ENCODE measurements at regions not wholly inside any gene's neighbourhood (a gene's known extent, or its start where the extent isn't known, plus 50 kb on each side); places are given as distances from the start of the nearest gene placed in this dataset.
"Not testable (repeated sequence)": the region's sequence is repeated elsewhere in the genome, so short reads cannot be mapped to it uniquely, and the experiment has no call there.

DNA sequence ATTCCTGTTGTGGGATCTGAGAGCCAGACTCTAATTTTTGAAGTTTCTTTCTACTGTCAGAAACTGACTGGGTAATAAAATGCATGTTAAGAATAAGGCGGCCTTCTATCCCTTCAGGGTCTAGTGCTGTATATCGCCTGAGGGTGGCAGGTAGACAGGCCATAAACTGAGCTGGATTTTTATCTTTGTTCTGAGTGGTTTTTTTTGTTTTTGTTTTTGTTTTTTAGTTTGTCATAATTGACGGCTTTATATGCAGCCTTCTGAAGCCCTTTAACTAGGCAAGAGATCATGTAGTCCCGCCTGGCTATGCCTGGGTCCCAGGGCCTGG is 747.7 kb upstream of the ADGRB3 start:
- H3K27ac Mint-ChIP-seq = no peak overlapping the region
- intact Hi-C loops (cut with micrococcal nuclease) = no loop called here
- no peaks in the 10 kb centered on the region for H3K27me3 Mint-ChIP-seq
- no peaks in the 10 kb centered on the region for H3K36me3 Mint-ChIP-seq (ENCODE audit: low read depth)
- H3K4me3 Mint-ChIP-seq = no peak overlapping the region
- H3K4me1 Mint-ChIP-seq (ENCODE audit: low read depth) = peaks cover 8% of the 10 kb centered on the region
- H3K9me3 Mint-ChIP-seq = peaks cover 18% of the 10 kb centered on the region

DNA sequence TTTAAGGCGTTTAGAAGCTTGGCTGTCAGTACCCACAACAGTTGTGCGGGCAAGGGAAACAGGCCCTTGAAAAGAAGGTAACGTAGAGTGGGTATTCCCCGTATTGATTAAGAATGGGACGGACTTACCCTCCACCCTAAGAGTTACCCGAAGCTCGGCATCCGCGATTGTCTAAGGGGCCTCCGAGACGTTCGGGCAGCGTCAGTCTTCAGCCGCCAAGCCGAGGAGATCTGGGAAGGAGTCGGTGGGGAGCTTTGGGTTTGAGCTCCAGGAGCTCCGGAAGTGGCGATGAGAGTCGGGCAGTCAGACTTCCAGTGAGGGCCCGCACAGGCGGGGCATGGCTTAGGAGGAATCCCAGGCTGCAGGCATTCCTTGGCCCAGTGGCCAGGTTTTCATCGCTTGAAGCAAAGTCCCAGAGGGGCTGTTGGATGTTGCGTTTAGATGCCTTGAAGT is 748.2 kb upstream of the ADGRB3 start:
- no peak overlapping the region for H3K4me3 Mint-ChIP-seq
- H3K36me3 Mint-ChIP-seq (ENCODE audit: low read depth) = no peaks in the 10 kb centered on the region
- H3K27me3 Mint-ChIP-seq = no peaks in the 10 kb centered on the region
- intact Hi-C loops (cut with micrococcal nuclease) = no loop called here
- H3K9me3 Mint-ChIP-seq = peaks cover 18% of the 10 kb centered on the region
- H3K4me1 Mint-ChIP-seq (ENCODE audit: low read depth) = peaks cover 8% of the 10 kb centered on the region
- no peak overlapping the region for H3K27ac Mint-ChIP-seq

DNA sequence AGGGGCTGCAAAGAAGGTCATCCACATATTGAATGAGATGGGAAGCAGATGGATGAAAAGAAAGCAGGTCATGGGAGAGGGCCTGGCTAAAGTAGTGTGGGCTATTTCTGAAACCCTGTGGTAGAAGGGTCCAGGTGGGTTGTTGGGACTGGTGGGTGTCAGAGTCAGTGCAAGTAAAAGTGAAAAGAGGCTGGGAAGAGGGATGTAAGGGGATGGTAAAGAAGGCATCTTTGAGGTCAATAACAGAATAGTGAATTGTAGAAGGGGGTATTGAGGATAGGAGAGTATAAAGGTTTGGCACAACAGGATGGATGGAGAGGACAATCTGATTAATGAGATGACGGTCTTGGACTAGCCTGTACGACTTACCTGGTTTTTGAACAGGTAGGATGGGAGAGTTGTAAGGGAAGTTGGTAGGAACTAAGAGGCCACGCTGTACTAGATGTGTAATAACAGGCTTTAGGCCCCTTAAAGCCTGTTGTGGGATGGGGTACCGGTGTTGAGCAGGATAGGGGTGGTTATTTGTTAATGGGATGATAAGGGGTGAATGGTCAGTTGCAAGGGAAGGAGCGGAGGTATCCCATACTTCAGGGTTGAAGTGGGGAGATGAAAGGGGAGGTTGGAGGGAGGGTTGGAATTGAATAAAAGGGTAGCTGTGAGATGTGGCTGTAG is 748.9 kb upstream of the ADGRB3 start:
- Mint-ChIP-seq H3K4me1 (ENCODE audit: low read depth) (peaks cover 8% of the 10 kb centered on the region), H3K9me3 (peaks cover 18% of the 10 kb centered on the region), H3K27me3 (no peaks in the 10 kb centered on the region), H3K4me3 (no peak overlapping the region), H3K27ac (no peak overlapping the region), H3K36me3 (ENCODE audit: low read depth) (no peaks in the 10 kb centered on the region)
- intact Hi-C loops (cut with micrococcal nuclease) = no loop called here

DNA sequence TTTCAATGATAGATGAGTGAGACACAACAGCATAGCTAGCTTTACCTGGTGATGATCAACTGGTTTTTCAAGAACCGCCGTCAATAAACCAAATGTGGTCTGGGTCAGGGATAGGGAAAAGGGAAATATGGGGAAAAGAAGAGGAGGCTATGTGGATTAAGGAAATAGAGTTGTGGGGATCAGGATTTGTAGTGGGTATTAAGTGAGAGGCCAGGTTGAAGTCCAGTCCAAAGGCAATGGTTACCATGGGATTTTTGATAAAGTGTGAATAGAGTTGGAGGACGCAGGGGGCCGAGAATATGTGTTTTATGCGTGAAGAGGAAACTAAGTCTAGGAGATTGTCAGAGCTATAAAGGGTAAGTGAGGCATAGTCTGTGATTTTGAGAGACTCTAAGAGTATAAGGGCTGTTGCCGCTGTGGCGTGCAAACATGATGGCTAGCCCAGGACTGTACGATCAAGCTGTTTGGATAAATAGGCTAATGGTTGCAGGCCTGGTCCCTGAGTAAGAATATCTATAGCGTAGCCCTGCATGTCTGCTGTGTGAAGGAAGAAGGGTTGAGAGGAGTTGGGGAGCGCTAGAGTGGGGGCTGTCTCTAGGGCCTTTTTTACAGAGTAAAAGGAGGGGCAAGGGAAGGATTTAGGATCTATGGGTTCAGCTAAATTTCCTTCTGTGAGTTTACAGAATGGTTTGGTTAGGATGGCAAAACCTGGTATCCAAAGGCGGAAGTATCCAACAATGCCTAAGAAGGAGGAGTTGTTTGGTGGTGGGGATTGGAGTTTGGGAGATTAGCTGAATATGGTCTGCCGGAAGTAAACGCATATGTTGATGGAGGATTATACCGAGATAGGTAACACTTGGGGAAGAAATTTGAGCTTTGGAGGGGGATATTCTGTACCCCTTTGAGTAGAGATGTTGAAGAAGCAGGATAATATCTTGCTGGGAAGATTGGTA is 749.7 kb upstream of the ADGRB3 start:
- H3K36me3 Mint-ChIP-seq (ENCODE audit: low read depth) = no peaks in the 10 kb centered on the region
- H3K27ac Mint-ChIP-seq = no peak overlapping the region
- H3K27me3 Mint-ChIP-seq = no peaks in the 10 kb centered on the region
- peaks cover 8% of the 10 kb centered on the region for H3K4me1 Mint-ChIP-seq (ENCODE audit: low read depth)
- H3K4me3 Mint-ChIP-seq = no peak overlapping the region
- intact Hi-C loops (cut with micrococcal nuclease) = no loop called here
- H3K9me3 Mint-ChIP-seq = peaks cover 18% of the 10 kb centered on the region

DNA sequence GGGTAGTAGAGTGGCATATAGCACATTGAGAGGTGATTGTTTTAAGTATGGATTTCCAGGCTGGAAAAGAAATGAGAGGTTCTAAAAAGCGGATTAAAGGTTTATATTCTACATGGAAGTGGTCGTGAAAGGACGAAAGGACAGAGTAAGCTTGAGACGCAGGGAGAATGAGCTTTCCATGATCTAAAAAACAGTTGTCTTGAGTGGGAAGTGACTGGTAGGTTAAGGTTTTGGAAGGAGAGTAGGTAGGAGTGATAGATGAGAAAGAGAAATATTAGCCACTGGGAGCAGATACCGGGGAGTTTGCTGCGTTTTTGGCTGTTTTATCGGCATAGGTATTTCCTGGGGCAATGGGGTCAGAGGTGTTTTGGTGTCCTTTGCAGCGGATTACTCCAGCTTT is 750.6 kb upstream of the ADGRB3 start:
- no peaks in the 10 kb centered on the region for H3K36me3 Mint-ChIP-seq (ENCODE audit: low read depth)
- H3K27me3 Mint-ChIP-seq = no peaks in the 10 kb centered on the region
- intact Hi-C loops (cut with micrococcal nuclease) = no loop called here
- no peak overlapping the region for H3K27ac Mint-ChIP-seq
- peaks cover 8% of the 10 kb centered on the region for H3K4me1 Mint-ChIP-seq (ENCODE audit: low read depth)
- H3K4me3 Mint-ChIP-seq = no peak overlapping the region
- peaks cover 18% of the 10 kb centered on the region for H3K9me3 Mint-ChIP-seq

DNA sequence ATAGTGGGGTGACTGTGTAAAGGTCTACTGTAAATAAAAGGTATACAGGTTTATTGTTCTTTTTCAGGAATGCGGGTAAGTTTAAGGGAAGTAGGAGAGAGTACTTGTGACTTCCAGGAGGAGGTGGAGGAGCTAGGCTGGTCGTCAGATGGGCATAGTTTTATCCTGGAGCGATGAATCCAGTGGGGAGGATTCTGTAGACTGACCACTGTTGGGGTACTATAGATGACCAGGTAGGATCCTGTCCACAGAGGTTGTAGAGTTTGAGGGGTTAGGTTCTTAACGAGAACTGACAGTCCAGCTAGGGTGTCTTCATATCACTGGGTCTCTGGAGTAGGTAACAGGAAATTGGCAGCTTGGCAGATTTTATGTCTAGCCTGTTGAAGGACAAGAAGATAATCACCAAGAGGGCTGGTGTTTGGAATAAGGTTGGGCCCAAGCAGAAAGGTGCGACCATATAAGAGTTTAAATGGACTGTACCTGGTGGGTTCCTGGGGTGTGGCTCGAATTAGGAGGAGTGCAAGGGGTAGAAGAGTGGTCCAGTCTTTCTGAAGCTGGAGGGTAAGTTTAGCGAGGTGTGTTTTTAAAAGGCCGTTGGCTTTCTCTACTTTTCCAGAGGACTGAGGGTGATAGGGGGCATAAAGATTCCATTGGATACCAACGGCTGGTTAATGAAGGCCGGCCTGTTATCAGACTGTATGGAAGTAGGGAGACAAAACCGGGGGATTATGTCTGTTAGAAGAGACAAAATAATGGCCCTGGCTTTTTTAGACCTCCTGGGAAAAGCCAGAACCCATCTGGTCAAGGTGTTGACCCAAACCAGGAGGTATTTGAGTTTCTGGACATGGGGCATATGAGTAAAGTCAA is 751.3 kb upstream of the ADGRB3 start:
- Mint-ChIP-seq H3K27ac (no peak overlapping the region), H3K4me3 (no peak overlapping the region), H3K27me3 (no peaks in the 10 kb centered on the region), H3K4me1 (ENCODE audit: low read depth) (peaks cover 2% of the 10 kb centered on the region), H3K36me3 (ENCODE audit: low read depth) (no peaks in the 10 kb centered on the region), H3K9me3 (peaks cover 15% of the 10 kb centered on the region)
- intact Hi-C loops (cut with micrococcal nuclease) = no loop called here

DNA sequence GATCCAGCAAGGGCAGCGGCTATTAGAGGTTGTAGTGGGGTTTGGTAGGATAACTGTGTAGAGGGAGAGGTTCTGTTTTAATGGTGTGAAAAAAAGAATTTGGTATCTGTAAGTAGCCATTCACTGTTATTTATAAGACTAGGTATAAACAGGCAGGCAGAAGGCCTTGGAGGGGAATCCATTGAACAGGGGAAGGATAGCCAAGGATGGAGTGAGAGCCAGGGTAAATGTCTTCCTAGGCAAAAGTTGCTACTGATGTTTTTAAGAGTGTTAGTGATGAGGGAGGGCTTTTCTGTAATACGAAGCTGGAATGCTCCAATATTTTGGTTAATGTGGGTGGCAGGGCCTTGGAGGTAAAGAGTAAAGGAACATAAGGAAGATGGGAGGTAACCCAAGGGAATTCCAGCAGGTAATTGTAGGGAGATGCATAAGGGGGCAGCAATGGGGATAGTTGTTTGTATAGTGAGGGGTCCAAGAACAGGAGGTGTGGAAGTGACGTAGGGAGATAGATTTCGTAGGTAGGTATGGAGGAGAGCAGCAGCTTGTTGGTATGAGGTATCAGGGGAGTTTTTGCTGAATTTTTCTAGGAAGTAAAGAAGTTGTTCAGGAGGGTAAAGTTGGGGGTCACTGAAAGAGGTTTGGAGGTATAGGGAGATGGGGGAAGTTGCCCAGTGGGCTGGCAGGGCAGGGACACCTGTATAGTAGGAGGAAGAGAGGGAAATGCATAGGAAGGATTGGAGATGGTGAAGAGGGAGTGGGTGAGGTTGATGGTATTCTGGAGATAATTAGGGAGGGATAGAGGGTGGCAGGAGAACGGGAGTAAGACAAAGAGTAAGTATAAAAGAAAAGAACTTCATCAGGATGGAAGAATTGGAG is 752.4 kb upstream of the ADGRB3 start:
- intact Hi-C loops (cut with micrococcal nuclease) = no loop called here
- H3K4me3 Mint-ChIP-seq = no peak overlapping the region
- peaks cover 4% of the 10 kb centered on the region for H3K9me3 Mint-ChIP-seq
- no peaks in the 10 kb centered on the region for H3K36me3 Mint-ChIP-seq (ENCODE audit: low read depth)
- no peaks in the 10 kb centered on the region for H3K27me3 Mint-ChIP-seq
- H3K4me1 Mint-ChIP-seq (ENCODE audit: low read depth) = no peaks in the 10 kb centered on the region
- no peak overlapping the region for H3K27ac Mint-ChIP-seq

DNA sequence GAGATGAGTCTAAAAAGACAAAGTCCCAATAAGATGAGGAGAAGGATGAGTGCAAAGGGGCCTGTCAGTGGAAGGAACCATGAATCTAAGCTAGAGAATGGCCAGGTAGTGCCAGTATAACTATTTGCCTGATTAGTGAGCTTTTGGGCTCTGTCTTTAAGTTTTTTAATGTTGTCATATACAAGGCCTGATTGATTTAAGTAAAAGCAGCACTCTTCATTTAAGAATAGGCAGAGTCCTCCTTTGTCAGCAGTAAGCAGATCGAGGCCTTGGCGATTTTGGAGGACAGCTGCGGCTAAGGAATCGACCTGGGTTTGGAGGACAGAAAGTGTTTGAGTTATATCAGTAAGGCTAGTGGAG is 753.4 kb upstream of the ADGRB3 start:
- Mint-ChIP-seq H3K9me3 (no peaks in the 10 kb centered on the region), H3K36me3 (ENCODE audit: low read depth) (no peaks in the 10 kb centered on the region), H3K27ac (no peak overlapping the region), H3K4me3 (no peak overlapping the region), H3K27me3 (no peaks in the 10 kb centered on the region), H3K4me1 (ENCODE audit: low read depth) (no peaks in the 10 kb centered on the region)
- intact Hi-C loops (cut with micrococcal nuclease) = no loop called here

DNA sequence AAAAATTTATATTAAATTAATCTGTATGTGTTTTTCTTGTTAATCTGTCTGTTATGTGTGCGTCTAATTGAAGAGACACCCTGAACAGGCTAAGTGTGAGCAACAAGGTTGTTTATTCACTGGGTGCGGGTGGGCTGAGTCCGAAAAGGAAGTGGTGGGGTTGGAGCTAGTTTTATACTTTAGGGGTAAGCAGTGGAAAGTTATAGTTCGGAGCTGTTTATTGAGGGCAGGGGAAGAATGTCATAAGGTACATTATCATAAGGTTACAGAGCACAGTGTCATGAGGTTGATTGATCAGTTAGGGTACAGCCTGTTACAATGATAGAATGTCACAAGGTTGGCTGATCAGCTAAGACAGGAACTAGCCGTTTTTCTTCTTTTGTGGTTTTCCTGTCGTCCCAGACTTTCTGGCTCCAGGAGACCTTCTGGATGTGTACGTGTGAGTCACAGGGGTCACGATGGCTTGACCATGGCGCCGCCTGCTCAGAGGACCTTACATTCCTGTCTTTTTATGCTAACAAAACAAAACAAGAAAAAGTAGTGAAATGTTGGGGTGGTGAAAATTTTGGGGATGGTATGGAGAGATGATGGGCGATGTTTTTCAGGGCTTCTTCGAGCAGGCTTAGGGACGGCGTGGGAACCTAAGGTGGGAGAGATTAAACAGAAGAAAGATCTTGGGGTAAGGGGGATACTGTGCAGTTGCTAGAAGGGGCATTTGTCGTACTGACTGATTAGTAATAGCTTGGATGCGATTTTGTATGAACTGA is 754.0 kb upstream of the ADGRB3 start:
- H3K27me3 Mint-ChIP-seq = no peaks in the 10 kb centered on the region
- intact Hi-C loops (cut with micrococcal nuclease) = no loop called here
- H3K4me3 Mint-ChIP-seq = no peak overlapping the region
- H3K9me3 Mint-ChIP-seq = no peaks in the 10 kb centered on the region
- H3K36me3 Mint-ChIP-seq (ENCODE audit: low read depth) = no peaks in the 10 kb centered on the region
- H3K4me1 Mint-ChIP-seq (ENCODE audit: low read depth) = no peaks in the 10 kb centered on the region
- H3K27ac Mint-ChIP-seq = no peak overlapping the region

DNA sequence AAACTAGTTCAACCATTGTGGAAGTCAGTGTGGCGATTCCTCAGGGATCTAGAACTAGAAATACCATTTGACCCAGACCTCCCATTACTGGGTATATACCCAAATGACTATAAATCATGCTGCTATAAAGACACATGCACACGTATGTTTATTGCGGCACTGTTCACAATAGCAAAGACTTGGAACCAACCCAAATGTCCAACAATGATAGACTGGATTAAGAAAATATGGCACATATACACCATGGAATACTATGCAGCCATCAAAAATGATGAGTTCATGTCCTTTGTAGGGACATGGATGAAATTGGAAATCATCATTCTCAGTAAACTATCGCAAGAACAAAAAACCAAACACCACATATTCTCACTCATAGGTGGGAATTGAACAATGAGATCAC is 754.7 kb upstream of the ADGRB3 start:
- H3K27me3 Mint-ChIP-seq; H3K36me3 Mint-ChIP-seq (ENCODE audit: low read depth); intact Hi-C loops (cut with micrococcal nuclease); H3K4me1 Mint-ChIP-seq (ENCODE audit: low read depth); H3K27ac Mint-ChIP-seq; H3K9me3 Mint-ChIP-seq; H3K4me3 Mint-ChIP-seq: not testable (repeated sequence)

DNA sequence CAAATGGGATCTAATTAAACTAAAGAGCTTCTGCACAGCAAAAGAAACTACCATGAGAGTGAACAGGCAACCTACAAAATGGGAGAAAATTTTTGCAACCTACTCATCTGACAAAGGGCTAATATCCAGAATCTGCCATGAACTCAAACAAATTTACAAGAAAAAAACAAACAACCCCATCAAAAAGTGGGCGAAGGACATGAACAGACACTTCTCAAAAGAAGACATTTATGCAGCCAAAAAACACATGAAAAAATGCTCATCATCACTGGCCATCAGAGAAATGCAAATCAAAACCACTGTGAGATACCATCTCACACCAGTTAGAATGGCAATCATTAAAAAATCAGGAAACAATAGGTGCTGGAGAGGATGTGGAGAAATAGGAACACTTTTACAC is 755.2 kb upstream of the ADGRB3 start:
- H3K9me3 Mint-ChIP-seq; H3K27ac Mint-ChIP-seq; H3K4me3 Mint-ChIP-seq; H3K36me3 Mint-ChIP-seq (ENCODE audit: low read depth); H3K27me3 Mint-ChIP-seq; intact Hi-C loops (cut with micrococcal nuclease); H3K4me1 Mint-ChIP-seq (ENCODE audit: low read depth): not testable (repeated sequence)

DNA sequence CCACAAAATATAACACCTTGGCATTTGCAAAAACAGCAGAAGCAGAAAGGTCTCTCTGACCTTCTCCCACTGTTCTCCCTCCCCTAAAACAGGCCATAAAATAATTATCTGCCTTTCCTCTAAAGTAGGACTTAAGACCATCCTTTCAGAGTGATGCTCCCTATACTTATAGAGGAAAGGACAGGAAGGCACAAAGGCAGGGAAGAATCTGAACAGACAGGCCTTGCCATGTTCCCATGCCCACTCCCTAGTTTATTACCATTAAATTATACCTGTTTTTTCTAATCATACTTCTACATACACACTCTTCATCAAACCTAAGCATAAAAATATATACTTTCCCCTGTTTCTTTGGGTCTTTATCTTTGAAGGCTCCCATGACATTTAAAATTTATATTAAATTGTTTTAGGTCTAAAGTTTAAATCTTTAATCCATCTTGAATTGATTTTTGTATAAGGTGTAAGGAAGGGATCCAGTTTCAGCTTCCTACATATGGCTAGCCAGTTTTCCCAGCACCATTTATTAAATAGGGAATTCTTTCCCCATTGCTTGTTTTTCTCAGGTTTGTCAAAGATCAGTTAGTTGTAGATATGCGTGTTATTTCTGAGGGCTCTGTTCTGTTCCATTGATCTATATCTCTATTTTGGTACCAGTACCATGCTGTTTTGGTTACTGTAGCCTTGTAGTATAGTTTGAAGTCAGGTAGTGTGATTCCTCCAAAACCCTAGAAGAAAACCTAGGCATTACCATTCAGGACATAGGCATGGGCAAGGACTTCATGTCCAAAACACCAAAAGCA is 755.8 kb upstream of the ADGRB3 start:
- H3K36me3 Mint-ChIP-seq (ENCODE audit: low read depth); H3K4me1 Mint-ChIP-seq (ENCODE audit: low read depth); H3K27me3 Mint-ChIP-seq; H3K9me3 Mint-ChIP-seq; H3K4me3 Mint-ChIP-seq; intact Hi-C loops (cut with micrococcal nuclease); H3K27ac Mint-ChIP-seq: not testable (repeated sequence)
